H1 (cell line): ENCODE measurements at regions not wholly inside any gene's neighbourhood (a gene's known extent, or its start where the extent isn't known, plus 50 kb on each side); places are given as distances from the start of the nearest gene placed in this dataset.

Experiments used
- CTCF ChIA-PET: fragments of 300-600 bp; sonication (Branson Sonifier 250); formaldehyde crosslinking; loops from one replicate; lab custom pipeline; 2021; ENCODE audit not compliant: partially characterized antibody; lab: Charles Lee
- POLR2A ChIA-PET: fragments of 300-600 bp; sonication (Branson Sonifier 250); formaldehyde crosslinking; loops from one replicate; lab custom pipeline; 2021; ENCODE audit warnings: inconsistent platforms; ENCODE audit not compliant: partially characterized antibody; lab: Charles Lee
- DNase-seq, 2 experiments: peaks; one replicate each; pipeline versions ENCODE4 v3.0.0 to v3.0.0-alpha.2; 2010 to 2022; ENCODE audit warnings: low spot score in 2 of 2, low read depth in 1 of 2, mixed read lengths in 1 of 2
- FAIRE-seq: peaks from 2 replicates; lab custom pipeline; 2011; peaks lifted over from hg19 to GRCh38; lab: Jason Lieb, UNC
- H2AFZ ChIP-seq: 2 replicates; pipeline ENCODE4 v1.8.1; 2012; ENCODE audit warnings: low read length, inconsistent platforms
- H2AK5ac ChIP-seq: 2 replicates; pipeline ENCODE4 v1.6.1; 2013; ENCODE audit warnings: low read depth, low read length
- H2BK120ac ChIP-seq: replicated peaks from 2 replicates; pipeline ENCODE3; 2013; ENCODE audit warnings: low read depth, low read length, inconsistent platforms
- H2BK12ac ChIP-seq: 2 replicates; pipeline ENCODE4 v1.6.1; 2013; ENCODE audit warnings: low read depth, low read length
- H2BK15ac ChIP-seq: 2 replicates; pipeline ENCODE4 v1.6.1; 2013; ENCODE audit warnings: low read length
- H2BK20ac ChIP-seq: 2 replicates; pipeline ENCODE4 v1.6.1; 2013; ENCODE audit warnings: low read length
- H2BK5ac ChIP-seq: 2 replicates; pipeline ENCODE4 v1.6.1; 2013; ENCODE audit warnings: low read depth, low read length
- H3K14ac ChIP-seq: 2 replicates; pipeline ENCODE4 v1.6.1; 2013; ENCODE audit warnings: inconsistent platforms; ENCODE audit not compliant: insufficient read length
- H3K18ac ChIP-seq: 2 replicates; pipeline ENCODE4 v1.6.1; 2013; ENCODE audit warnings: low read length; ENCODE audit errors: extremely low read depth
- H3K23ac ChIP-seq: 2 replicates; pipeline ENCODE4 v1.6.1; 2013; ENCODE audit warnings: inconsistent platforms; ENCODE audit not compliant: insufficient read length
- H3K23me2 ChIP-seq: 2 replicates; pipeline ENCODE4 v1.6.1; 2013; ENCODE audit warnings: low read depth, low read length
- H3K27ac ChIP-seq: 2 replicates; pipeline ENCODE4 v1.6.1; 2011; ENCODE audit warnings: low read depth, low read length, inconsistent platforms
- H3K27me3 ChIP-seq, 4 experiments: replicated peaks in 1 of 4; 1 replicate in 1 of 4; 2 replicates in 3 of 4; pipeline versions ENCODE4 v1.6.1 to v1.8.1; 2011 to 2013; ENCODE audit warnings: low read length in 3 of 4, mild to moderate bottlenecking in 3 of 4, inconsistent platforms in 2 of 4, mixed read lengths in 2 of 4, moderate library complexity in 1 of 4; ENCODE audit not compliant: control insufficient read depth in 3 of 4, insufficient read depth in 3 of 4; ENCODE audit errors: extremely low read depth in 1 of 4
- H3K36me3 ChIP-seq, 4 experiments: 2 replicates each; pipeline versions ENCODE4 v1.6.1 to v1.8.1; 2011 to 2013; ENCODE audit warnings: mild to moderate bottlenecking in 4 of 4, low read length in 3 of 4, moderate library complexity in 2 of 4, control low read depth in 1 of 4, inconsistent platforms in 1 of 4; ENCODE audit not compliant: insufficient read depth in 4 of 4, control insufficient read depth in 2 of 4
- H3K4ac ChIP-seq: replicated peaks from 2 replicates; pipeline ENCODE3; 2013; ENCODE audit warnings: low read length, low read depth, mixed read lengths, inconsistent platforms; ENCODE audit not compliant: insufficient read length
- H3K4me1 ChIP-seq, 4 experiments: replicated peaks in 1 of 4; 1 replicate in 1 of 4; 2 replicates in 3 of 4; pipeline versions ENCODE4 v1.6.1 to v1.8.1; 2011 to 2013; ENCODE audit warnings: low read length in 3 of 4, inconsistent platforms in 2 of 4, mixed read lengths in 1 of 4; ENCODE audit not compliant: insufficient read depth in 4 of 4, control insufficient read depth in 3 of 4
- H3K4me2 ChIP-seq, 2 experiments: 2 replicates each; pipeline versions ENCODE4 v1.6.1 to v1.8.1; 2011 to 2013; ENCODE audit warnings: low read depth in 2 of 2, low read length in 2 of 2, control low read depth in 1 of 2, inconsistent platforms in 1 of 2, mild to moderate bottlenecking in 1 of 2; ENCODE audit not compliant: insufficient read depth in 1 of 2
- H3K4me3 ChIP-seq, 4 experiments: fragments of 200-600, 300-600 bp in 1 of 4; sonication (generic), shearing (Covaris generic), sonication (Bioruptor Twin) in 1 of 4; 2 replicates each; pipeline versions ENCODE4 v1.5.1 to v1.8.1; 2011 to 2016; ENCODE audit warnings: low read length in 4 of 4, low read depth in 3 of 4, control low read depth in 2 of 4, inconsistent platforms in 2 of 4, mild to moderate bottlenecking in 2 of 4, mixed read lengths in 1 of 4, moderate library complexity in 1 of 4; ENCODE audit not compliant: insufficient read depth in 2 of 4; ENCODE audit errors: extremely low read depth in 1 of 4
- H3K56ac ChIP-seq: replicated peaks from 2 replicates; pipeline ENCODE3; 2013; ENCODE audit warnings: low read depth, mild to moderate bottlenecking, mixed read lengths, low read length, inconsistent platforms; ENCODE audit not compliant: insufficient read length
- H3K79me1 ChIP-seq: 2 replicates; pipeline ENCODE4 v1.6.1; 2013; ENCODE audit warnings: low read depth, low read length, control low read depth
- H3K79me2 ChIP-seq, 2 experiments: 2 replicates each; pipeline versions ENCODE4 v1.6.1 to v1.8.1; 2012 to 2013; ENCODE audit warnings: low read length in 2 of 2, mild to moderate bottlenecking in 2 of 2, inconsistent platforms in 1 of 2; ENCODE audit not compliant: insufficient read depth in 2 of 2, control insufficient read depth in 1 of 2
- H3K9ac ChIP-seq, 4 experiments: replicated peaks in 1 of 4; 1 replicate in 1 of 4; 2 replicates in 3 of 4; pipeline versions ENCODE4 v1.6.1 to v1.8.1; 2011 to 2013; ENCODE audit warnings: low read depth in 3 of 4, low read length in 3 of 4, control low read depth in 2 of 4, mild to moderate bottlenecking in 2 of 4, moderate library complexity in 2 of 4, inconsistent platforms in 1 of 4; ENCODE audit errors: extremely low read depth in 1 of 4
- H3K9me3 ChIP-seq, 2 experiments: 2 replicates each; pipeline versions ENCODE4 v1.6.1 to v1.8.1; 2012 to 2013; ENCODE audit warnings: mild to moderate bottlenecking in 2 of 2, moderate library complexity in 2 of 2, control low read depth in 1 of 2, inconsistent platforms in 1 of 2, low read depth in 1 of 2, low read length in 1 of 2, mixed read lengths in 1 of 2; ENCODE audit not compliant: insufficient read depth in 2 of 2
- H4K20me1 ChIP-seq, 2 experiments: replicated peaks in 1 of 2; 2 replicates each; pipeline versions ENCODE3 to v1.8.1; 2011 to 2013; ENCODE audit warnings: inconsistent platforms in 2 of 2, low read length in 2 of 2, mild to moderate bottlenecking in 1 of 2; ENCODE audit not compliant: insufficient read depth in 2 of 2, control insufficient read depth in 1 of 2
- H4K5ac ChIP-seq: 2 replicates; pipeline ENCODE4 v1.6.1; 2013; ENCODE audit warnings: low read length, low read depth, mixed read lengths, inconsistent platforms; ENCODE audit not compliant: insufficient read length
- H4K8ac ChIP-seq: 2 replicates; pipeline ENCODE4 v1.8.0; 2013; ENCODE audit warnings: mild to moderate bottlenecking, moderate library complexity, low read length, inconsistent platforms; ENCODE audit not compliant: insufficient read depth; ENCODE audit errors: extremely low read depth
- H4K91ac ChIP-seq: replicated peaks from 2 replicates; pipeline ENCODE3; 2013; ENCODE audit warnings: low read length, mixed read lengths, inconsistent platforms; ENCODE audit not compliant: insufficient read length
- BCL11A ChIP-seq, 2 experiments: IDR thresholded peaks; one replicate each; pipeline ENCODE4 v1.6.1; 2011; ENCODE audit warnings: low read depth in 2 of 2, low read length in 2 of 2, mild to moderate bottlenecking in 2 of 2
- BRCA1 ChIP-seq: IDR thresholded peaks from 2 replicates; pipeline ENCODE4 v1.6.1; 2012; ENCODE audit warnings: low read depth, low read length, improper control_type of control experiment
- CBX8 ChIP-seq: fragments of 300-800, 300-1000 bp; sonication (generic); IDR thresholded peaks from 2 replicates; pipeline ENCODE4 v1.7.1; 2016; ENCODE audit warnings: low read depth, low read length, borderline replicate concordance
- EGR1 ChIP-seq: IDR thresholded peaks from 2 replicates; pipeline ENCODE4 v1.6.1; 2011; ENCODE audit warnings: low read depth, low read length, borderline replicate concordance
- FOSL1 ChIP-seq: IDR thresholded peaks from 2 replicates; pipeline ENCODE4 v1.6.1; 2011; ENCODE audit warnings: mild to moderate bottlenecking, low read depth, low read length, moderate library complexity; ENCODE audit not compliant: insufficient read depth
- MAFK ChIP-seq: IDR thresholded peaks from 2 replicates; pipeline ENCODE4 v1.6.1; 2012; ENCODE audit warnings: low read depth, mild to moderate bottlenecking, improper control_type of control experiment, low read length
- MAX ChIP-seq: IDR thresholded peaks from 2 replicates; pipeline ENCODE4 v1.6.1; 2012; ENCODE audit warnings: inconsistent platforms
- RBBP5 ChIP-seq: IDR thresholded peaks from 2 replicates; pipeline ENCODE4 v1.7.1; 2012; ENCODE audit warnings: low read depth, mild to moderate bottlenecking, inconsistent platforms, low read length, moderate library complexity, borderline replicate concordance
- SIN3A ChIP-seq, 2 experiments: IDR thresholded peaks in 1 of 2; conservative IDR thresholded peaks in 1 of 2; 2 replicates each; pipeline ENCODE4 v1.6.1; 2011 to 2012; ENCODE audit warnings: low read length in 2 of 2, improper control_type of control experiment in 1 of 2, low read depth in 1 of 2, mild to moderate bottlenecking in 1 of 2
- SIRT6 ChIP-seq: IDR thresholded peaks from one replicate; pipeline ENCODE4 v1.7.1; 2012; ENCODE audit warnings: low read length, inconsistent platforms
- SRF ChIP-seq: IDR thresholded peaks from 2 replicates; pipeline ENCODE4 v1.6.1; 2011; ENCODE audit warnings: mild to moderate bottlenecking, low read depth, low read length, moderate library complexity
- TCF12 ChIP-seq: IDR thresholded peaks from 2 replicates; pipeline ENCODE4 v1.6.1; 2011; ENCODE audit warnings: low read depth, mild to moderate bottlenecking, low read length
- YY1 ChIP-seq: IDR thresholded peaks from 2 replicates; pipeline ENCODE4 v1.6.1; 2011; ENCODE audit warnings: low read depth, mild to moderate bottlenecking, low read length
- WGBS, 2 experiments: shearing (Covaris generic) in 1 of 2; methylation state at CpG; one replicate each; pipeline versions ENCODE4 v1.1.6 to v1.1.7; 2013 to 2015; ENCODE audit warnings: low lambda C conversion rate in 2 of 2, mixed read lengths in 2 of 2, inconsistent platforms in 1 of 2, low coverage in 1 of 2, missing lambda C conversion rate in 1 of 2; ENCODE audit not compliant: insufficient replicate concordance in 2 of 2, insufficient coverage in 1 of 2, insufficient read length in 1 of 2; ENCODE audit errors: extremely low coverage in 1 of 2, missing lambda C conversion rate in 1 of 2; 5-methylcytosine and 5-hydroxymethylcytosine counted together

GRCh38 chr3:144760831-144761230 is 789.2 kb downstream of the DIPK2A start:
- ChIA-PET POLR2A (no interaction called here), CTCF (interaction anchor here (1.7 kb wide), 1 partner anchor 11 kb away, joined by 5 read pairs; no protein-coding TSS in a partner anchor)
- no peaks in the 10 kb centered on the region for H3K79me2 ChIP-seq
- no peak overlapping the region for H4K91ac ChIP-seq
- peaks cover 10 to 12% of the 10 kb centered on the region in 2 experiments; a peak in 3 of 4 replicates for H3K9me3 ChIP-seq
- no peaks in the 10 kb centered on the region for H3K23me2 ChIP-seq
- no peak overlapping the region for H2BK120ac ChIP-seq
- H3K14ac ChIP-seq = no peak overlapping the region
- peaks cover 0 to 4% (median 0%) of the 10 kb centered on the region in 4 experiments; a peak in 2 of 8 replicates for H3K36me3 ChIP-seq
- H3K23ac ChIP-seq = no peak overlapping the region
- H3K4me3 ChIP-seq = no peak overlapping the region
- H2BK12ac ChIP-seq = no peak overlapping the region
- H3K4ac ChIP-seq = no peak overlapping the region
- H3K9ac ChIP-seq = no peak overlapping the region
- H2AK5ac ChIP-seq = no peak overlapping the region
- no peaks in the 10 kb centered on the region for H3K27me3 ChIP-seq
- DNase-seq (no peak), FAIRE-seq (no peak)
- H2BK20ac ChIP-seq = no peak overlapping the region
- no peak overlapping the region for H3K18ac ChIP-seq
- 95% methylated on average over 2 of the region's 2 CpGs; no CpG with 5 or more reads in 1 of the 2 experiments for WGBS, 2 experiments
- H2BK5ac ChIP-seq = no peak overlapping the region
- no peaks in the 10 kb centered on the region for H4K20me1 ChIP-seq
- no peak overlapping the region for H2BK15ac ChIP-seq
- no peaks in the 10 kb centered on the region for H3K4me1 ChIP-seq
- H3K4me2 ChIP-seq = no peak overlapping the region
- no peak overlapping the region for H3K27ac ChIP-seq
- no peak overlapping the region for H4K5ac ChIP-seq
- H3K56ac ChIP-seq = no peak overlapping the region
- H3K79me1 ChIP-seq = no peaks in the 10 kb centered on the region
- H2AFZ ChIP-seq = no peak overlapping the region; the same call in 1 of the 2 replicates
- H4K8ac ChIP-seq = no peak overlapping the region
- no peak for TF ChIP-seq BCL11A (IDR thresholded peaks at IDR 0.05; ENCODE audit: low read depth in 2 of 2, low read length in 2 of 2)
- no peak for TF ChIP-seq SIN3A (conservative IDR thresholded peaks at IDR 0.05 in 1 of 2, IDR thresholded peaks at IDR 0.05 in 1 of 2; ENCODE audit: low read depth in 1 of 2, low read length in 2 of 2)
- no peak for TF ChIP-seq RBBP5
- TF ChIP-seq TCF12 = no peak
- no peak for TF ChIP-seq YY1
- no peak for TF ChIP-seq MAFK
- no peak for TF ChIP-seq FOSL1
- no peak for TF ChIP-seq CBX8
- no peak for TF ChIP-seq SIRT6
- no peak for TF ChIP-seq BRCA1
- no peak for TF ChIP-seq SRF
- TF ChIP-seq MAX = no peak
- no peak for TF ChIP-seq EGR1
